ENCODE measurements at regions not wholly inside any gene's neighbourhood (a gene's known extent, or its start where the extent isn't known, plus 50 kb on each side); places are given as distances from the start of the nearest gene placed in this dataset.
A peak's percentile ranks its signal among the peaks of the same experiment; 100 is the strongest.

GRCh38 chr9:82549174-82549821 is 513.6 kb downstream of the RASEF start:
- TF ChIP-seq CTCF (IDR thresholded peaks at IDR 0.05; ENCODE audit: borderline replicate concordance, extremely low read depth, low read length, poor library complexity, severe bottlenecking), result peak; percentile 11
- TF ChIP-seq EZH2 (IDR thresholded peaks at IDR 0.05; ENCODE audit: borderline replicate concordance, low read depth, low read length, severe bottlenecking), result no peak
